OCI-LY3 (cell line): ENCODE measurements at regions not wholly inside any gene's neighbourhood (a gene's known extent, or its start where the extent isn't known, plus 50 kb on each side); places are given as distances from the start of the nearest gene placed in this dataset.
"Not testable (repeated sequence)": the region's sequence is repeated elsewhere in the genome, so short reads cannot be mapped to it uniquely, and the experiment has no call there.

ENCODE experiments used
- EZH2phosphoT487 ChIP-seq: fragments of 200-600 bp; shearing (Covaris generic); IDR thresholded peaks from 2 replicates; pipeline ENCODE4 v1.6.1; 2018; ENCODE audit warnings: antibody characterized with exemption, mixed run types, low read depth
- TF ChIP-seq, protein P1 (sequence below): fragments of 200-600, 300-600 bp; sonication (generic); IDR thresholded peaks from 2 replicates; pipeline ENCODE4 v1.5.1; 2014; ENCODE audit warnings: antibody characterized with exemption, low read length, low read depth

DNA sequence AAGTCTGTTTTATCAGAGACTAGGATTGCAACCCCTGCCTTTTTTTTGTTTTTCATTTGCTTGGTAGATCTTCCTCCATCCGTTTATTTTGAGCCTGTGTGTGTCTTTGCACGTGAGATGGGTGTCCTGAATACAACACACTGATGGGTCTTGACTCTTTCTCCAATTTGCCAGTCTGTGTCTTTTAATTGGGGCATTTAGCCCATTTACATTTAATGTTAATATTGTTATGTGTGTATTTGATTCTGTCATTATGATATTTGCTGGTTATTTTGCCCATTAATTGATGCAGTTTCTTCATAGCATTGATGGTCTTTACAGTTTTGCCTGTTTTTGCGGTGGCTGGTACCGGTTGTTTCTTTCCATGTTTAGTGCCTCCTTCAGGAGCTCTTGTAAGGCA, 116.0 kb upstream of the PALM2AKAP2 start:
- TF ChIP-seq, protein P1, sequence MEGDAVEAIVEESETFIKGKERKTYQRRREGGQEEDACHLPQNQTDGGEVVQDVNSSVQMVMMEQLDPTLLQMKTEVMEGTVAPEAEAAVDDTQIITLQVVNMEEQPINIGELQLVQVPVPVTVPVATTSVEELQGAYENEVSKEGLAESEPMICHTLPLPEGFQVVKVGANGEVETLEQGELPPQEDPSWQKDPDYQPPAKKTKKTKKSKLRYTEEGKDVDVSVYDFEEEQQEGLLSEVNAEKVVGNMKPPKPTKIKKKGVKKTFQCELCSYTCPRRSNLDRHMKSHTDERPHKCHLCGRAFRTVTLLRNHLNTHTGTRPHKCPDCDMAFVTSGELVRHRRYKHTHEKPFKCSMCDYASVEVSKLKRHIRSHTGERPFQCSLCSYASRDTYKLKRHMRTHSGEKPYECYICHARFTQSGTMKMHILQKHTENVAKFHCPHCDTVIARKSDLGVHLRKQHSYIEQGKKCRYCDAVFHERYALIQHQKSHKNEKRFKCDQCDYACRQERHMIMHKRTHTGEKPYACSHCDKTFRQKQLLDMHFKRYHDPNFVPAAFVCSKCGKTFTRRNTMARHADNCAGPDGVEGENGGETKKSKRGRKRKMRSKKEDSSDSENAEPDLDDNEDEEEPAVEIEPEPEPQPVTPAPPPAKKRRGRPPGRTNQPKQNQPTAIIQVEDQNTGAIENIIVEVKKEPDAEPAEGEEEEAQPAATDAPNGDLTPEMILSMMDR: not testable (repeated sequence)
- not testable (repeated sequence) for TF ChIP-seq EZH2phosphoT487
